NCI-H1092 (cell line): ENCODE measurements at regions not wholly inside any gene's neighbourhood (a gene's known extent, or its start where the extent isn't known, plus 50 kb on each side); places are given as distances from the start of the nearest gene placed in this dataset.

Source experiments
- DNase-seq: peaks from one replicate; lab custom pipeline; 2025; lab: John Stamatoyannopoulos, UW

- no peak for DNase-seq
Observed at GRCh38 chr4:138562544-138562991, 320.4 kb upstream of the SLC7A11 start.

GRCh38 chr4:138561906-138562305, 319.8 kb upstream of the SLC7A11 start:
- DNase-seq = no peak

GRCh38 chr4:138561276-138561880, 319.2 kb upstream of the SLC7A11 start:
- no peak for DNase-seq

- no peak for DNase-seq
Observed at GRCh38 chr4:138560448-138560847, 318.3 kb upstream of the SLC7A11 start.

GRCh38 chr4:138558886-138559285, 316.7 kb upstream of the SLC7A11 start:
- DNase-seq = no peak

GRCh38 chr4:138555584-138555983, 313.4 kb upstream of the SLC7A11 start:
- peak; percentile 5 for DNase-seq

GRCh38 chr4:138555108-138555507, 313.0 kb upstream of the SLC7A11 start:
- no peak for DNase-seq

- DNase-seq = no peak
Observed at GRCh38 chr4:138553001-138553845, 311.1 kb upstream of the SLC7A11 start.

- no peak for DNase-seq
Observed at GRCh38 chr4:138542191-138542776, 300.1 kb upstream of the SLC7A11 start.

- no peak for DNase-seq
Observed at GRCh38 chr4:138540056-138540800, 298.1 kb upstream of the SLC7A11 start.

GRCh38 chr4:138538743-138539142, 296.6 kb upstream of the SLC7A11 start:
- DNase-seq = no peak

GRCh38 chr4:138537731-138538490, 295.8 kb upstream of the SLC7A11 start:
- no peak for DNase-seq

GRCh38 chr4:138535316-138535715, 293.2 kb upstream of the SLC7A11 start:
- no peak for DNase-seq

- DNase-seq = no peak
Observed at GRCh38 chr4:138522366-138522765, 280.2 kb upstream of the SLC7A11 start.

GRCh38 chr4:138521809-138522208, 279.7 kb upstream of the SLC7A11 start:
- no peak for DNase-seq

GRCh38 chr4:138519436-138519835, 277.3 kb upstream of the SLC7A11 start:
- DNase-seq = no peak

GRCh38 chr4:138513535-138513934, 271.4 kb upstream of the SLC7A11 start:
- DNase-seq = no peak

GRCh38 chr4:138512756-138513155, 270.6 kb upstream of the SLC7A11 start:
- no peak for DNase-seq

- no peak for DNase-seq
Observed at GRCh38 chr4:138510053-138510452, 267.9 kb upstream of the SLC7A11 start.

GRCh38 chr4:138509346-138509745, 267.2 kb upstream of the SLC7A11 start:
- DNase-seq = no peak

- DNase-seq = no peak
Observed at GRCh38 chr4:138507522-138507921, 265.4 kb upstream of the SLC7A11 start.

- DNase-seq = no peak
Observed at GRCh38 chr4:138501614-138502013, 259.5 kb upstream of the SLC7A11 start.
